Neural crest cell (in vitro differentiated cells): ENCODE measurements at regions not wholly inside any gene's neighbourhood (a gene's known extent, or its start where the extent isn't known, plus 50 kb on each side); places are given as distances from the start of the nearest gene placed in this dataset.

ENCODE experiments used
- DNase-seq: peaks from one replicate; pipeline ENCODE4 v3.0.0; 2021; ENCODE audit warnings: low read depth, mixed read lengths, low spot score
- H3K27ac Mint-ChIP-seq: one replicate; pipeline ENCODE4 v1.8.0; 2021; ENCODE audit warnings: mild to moderate bottlenecking, mixed read lengths; ENCODE audit not compliant: unreplicated experiment
- H3K27me3 Mint-ChIP-seq: 2 replicates; pipeline ENCODE4 v1.8.0; 2021; ENCODE audit warnings: low read depth, mild to moderate bottlenecking, mixed read lengths
- H3K36me3 Mint-ChIP-seq: 2 replicates; pipeline ENCODE4 v1.8.0; 2021; ENCODE audit warnings: low read depth, mild to moderate bottlenecking, mixed read lengths
- H3K4me1 Mint-ChIP-seq: 2 replicates; pipeline ENCODE4 v1.8.0; 2021; ENCODE audit warnings: mixed read lengths
- H3K4me3 Mint-ChIP-seq: one replicate; pipeline ENCODE4 v1.8.0; 2021; ENCODE audit warnings: mild to moderate bottlenecking, mixed read lengths
- H3K9me3 Mint-ChIP-seq: 2 replicates; pipeline ENCODE4 v1.8.0; 2021; ENCODE audit warnings: mixed read lengths
- TF ChIP-seq, protein P1 (sequence below): fragments of 200-600 bp; sonication (generic); conservative IDR thresholded peaks from 2 replicates; pipeline ENCODE4 v1.5.0; 2021; ENCODE audit warnings: antibody characterized with exemption, mild to moderate bottlenecking

DNA sequence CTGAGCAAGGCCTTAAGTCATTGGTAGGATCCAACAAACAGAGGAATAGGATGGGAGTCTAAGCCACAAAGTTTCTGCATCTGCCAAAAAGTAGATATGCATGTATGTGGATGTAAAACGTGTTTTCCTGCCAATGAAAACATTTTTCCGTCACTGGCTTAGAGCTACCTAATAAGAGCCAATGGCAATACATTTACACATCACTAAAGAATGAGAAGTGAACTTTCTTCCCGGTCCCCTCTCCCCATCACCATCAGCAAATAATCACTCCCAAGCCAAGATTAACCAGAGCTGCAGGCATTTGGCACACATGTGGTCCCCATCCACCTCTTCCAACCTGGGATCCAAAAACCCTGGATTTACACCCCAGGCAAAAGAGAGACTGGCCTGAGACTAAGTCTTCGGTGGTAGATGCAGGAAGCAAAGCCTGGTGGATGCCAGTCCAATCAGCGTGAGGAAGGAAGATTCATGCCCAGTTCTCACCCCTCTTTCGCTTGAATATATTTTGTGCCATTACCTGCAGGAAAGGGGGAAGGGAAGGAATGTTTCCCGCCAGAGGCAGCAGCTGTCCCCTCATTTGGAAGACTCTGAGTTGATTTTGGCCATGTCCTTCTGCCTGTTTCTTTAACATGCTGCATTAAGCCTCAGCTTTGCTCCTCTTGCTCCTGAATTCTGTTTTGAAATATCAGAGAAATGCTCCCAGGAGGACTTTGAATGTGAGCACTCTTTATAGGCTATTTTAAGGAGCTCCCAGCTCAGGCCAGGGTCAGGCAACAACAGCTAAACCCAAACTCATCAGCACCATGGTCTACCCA, 131.4 kb downstream of the CHIC2 start:
- H3K4me1 Mint-ChIP-seq = no peaks in the 10 kb centered on the region
- no peak for DNase-seq
- TF ChIP-seq, protein P1, sequence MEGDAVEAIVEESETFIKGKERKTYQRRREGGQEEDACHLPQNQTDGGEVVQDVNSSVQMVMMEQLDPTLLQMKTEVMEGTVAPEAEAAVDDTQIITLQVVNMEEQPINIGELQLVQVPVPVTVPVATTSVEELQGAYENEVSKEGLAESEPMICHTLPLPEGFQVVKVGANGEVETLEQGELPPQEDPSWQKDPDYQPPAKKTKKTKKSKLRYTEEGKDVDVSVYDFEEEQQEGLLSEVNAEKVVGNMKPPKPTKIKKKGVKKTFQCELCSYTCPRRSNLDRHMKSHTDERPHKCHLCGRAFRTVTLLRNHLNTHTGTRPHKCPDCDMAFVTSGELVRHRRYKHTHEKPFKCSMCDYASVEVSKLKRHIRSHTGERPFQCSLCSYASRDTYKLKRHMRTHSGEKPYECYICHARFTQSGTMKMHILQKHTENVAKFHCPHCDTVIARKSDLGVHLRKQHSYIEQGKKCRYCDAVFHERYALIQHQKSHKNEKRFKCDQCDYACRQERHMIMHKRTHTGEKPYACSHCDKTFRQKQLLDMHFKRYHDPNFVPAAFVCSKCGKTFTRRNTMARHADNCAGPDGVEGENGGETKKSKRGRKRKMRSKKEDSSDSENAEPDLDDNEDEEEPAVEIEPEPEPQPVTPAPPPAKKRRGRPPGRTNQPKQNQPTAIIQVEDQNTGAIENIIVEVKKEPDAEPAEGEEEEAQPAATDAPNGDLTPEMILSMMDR = no peak
- no peak overlapping the region for H3K27ac Mint-ChIP-seq
- H3K27me3 Mint-ChIP-seq = peaks cover 15% of the 10 kb centered on the region
- H3K4me3 Mint-ChIP-seq = no peak overlapping the region
- H3K9me3 Mint-ChIP-seq = no peaks in the 10 kb centered on the region
- H3K36me3 Mint-ChIP-seq = no peaks in the 10 kb centered on the region

GRCh38 chr4:53931461-53931961, 132.9 kb downstream of the CHIC2 start:
- Mint-ChIP-seq H3K27ac (no peak overlapping the region), H3K36me3 (no peaks in the 10 kb centered on the region), H3K27me3 (peaks cover 28% of the 10 kb centered on the region), H3K4me1 (no peaks in the 10 kb centered on the region), H3K9me3 (no peaks in the 10 kb centered on the region), H3K4me3 (no peak overlapping the region)
- TF ChIP-seq, protein P1 = no peak
- DNase-seq = no peak

DNA sequence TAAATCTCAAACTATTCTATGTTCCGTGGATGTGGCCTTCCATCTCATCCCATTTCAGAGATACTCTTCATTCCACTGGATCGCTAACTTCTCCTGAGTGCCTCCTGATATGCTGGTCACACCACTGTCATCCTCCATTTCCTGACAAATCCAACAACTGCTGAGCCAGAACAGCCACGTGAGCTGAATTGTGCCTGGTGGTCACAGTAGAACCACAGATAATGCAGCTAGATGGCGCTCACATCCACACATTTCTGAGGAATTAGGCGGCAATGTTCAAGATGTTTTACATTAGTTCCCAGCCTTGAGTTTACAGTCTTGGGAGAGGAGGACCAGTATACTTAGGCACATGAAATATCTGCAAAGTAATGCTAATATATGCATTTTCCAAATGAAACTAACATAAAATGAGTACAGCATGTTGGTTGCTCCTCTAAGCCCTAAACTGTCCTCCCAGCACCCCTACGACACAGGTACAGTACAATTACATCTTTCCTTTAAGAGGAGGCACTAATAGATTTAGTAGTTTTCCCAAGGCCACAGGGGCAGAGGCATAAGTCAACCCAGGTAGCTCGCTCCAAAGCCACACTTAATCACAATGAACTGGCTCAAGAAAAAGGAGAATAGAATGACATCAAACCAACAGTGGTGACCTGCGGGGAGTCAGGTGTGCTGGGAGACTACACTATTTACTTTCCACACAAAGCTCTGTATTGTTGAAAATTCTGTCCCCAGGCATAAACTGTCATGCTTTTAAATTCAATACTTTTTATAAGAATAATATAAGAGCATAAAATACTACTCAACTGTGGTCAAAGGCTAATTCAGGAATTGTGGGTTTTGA, 134.2 kb downstream of the CHIC2 start:
- TF ChIP-seq, protein P1 = peak; percentile 79
- Mint-ChIP-seq H3K4me1 (no peaks in the 10 kb centered on the region), H3K4me3 (no peak overlapping the region), H3K27me3 (peaks cover 35% of the 10 kb centered on the region), H3K27ac (no peak overlapping the region), H3K9me3 (no peaks in the 10 kb centered on the region), H3K36me3 (no peaks in the 10 kb centered on the region)
- DNase-seq = peak; percentile 62

DNA sequence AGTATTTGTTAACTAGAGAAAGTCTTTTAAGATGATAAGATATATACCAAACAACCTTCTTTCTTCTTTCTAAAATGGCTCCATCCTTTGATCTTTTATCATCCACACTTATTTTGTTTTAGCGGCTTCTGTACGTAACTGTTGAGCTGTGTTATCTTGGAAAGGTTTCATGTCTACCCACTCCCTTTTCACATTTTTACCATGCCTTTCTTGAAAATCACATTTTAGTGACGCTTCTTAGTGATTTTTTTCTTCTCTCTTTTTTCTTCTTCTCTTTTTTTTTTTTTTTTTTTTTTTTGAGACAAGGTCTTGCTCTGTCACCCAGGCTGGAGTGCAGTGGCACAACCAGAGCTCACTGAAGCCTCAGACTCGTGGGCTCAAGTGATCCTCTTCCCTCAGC, 135.1 kb downstream of the CHIC2 start:
- Mint-ChIP-seq H3K4me3 (no peak overlapping the region), H3K27me3 (peaks cover 40% of the 10 kb centered on the region), H3K27ac (no peak overlapping the region), H3K36me3 (no peaks in the 10 kb centered on the region), H3K4me1 (no peaks in the 10 kb centered on the region), H3K9me3 (no peaks in the 10 kb centered on the region)
- DNase-seq = no peak
- TF ChIP-seq, protein P1 = no peak

DNA sequence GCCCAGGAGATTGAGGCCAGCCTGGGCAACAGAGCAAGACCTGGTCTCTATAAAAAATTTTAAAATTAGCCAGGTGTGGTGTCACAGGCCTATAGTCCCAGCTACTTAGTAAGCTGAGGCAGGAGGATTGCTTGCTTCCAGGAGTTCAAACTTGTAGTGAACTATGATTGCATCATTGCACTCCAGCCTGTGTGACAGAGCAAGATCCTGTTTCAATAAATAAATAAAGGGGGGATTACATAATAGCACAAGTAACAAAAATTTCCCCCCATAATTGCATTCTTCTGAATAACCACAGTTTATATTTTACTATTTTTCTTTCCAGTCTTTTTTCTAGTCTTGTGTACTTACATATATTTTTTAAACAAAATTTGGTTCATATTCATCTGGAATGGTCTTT, 135.6 kb downstream of the CHIC2 start:
- TF ChIP-seq, protein P1 = no peak
- Mint-ChIP-seq H3K4me1 (no peaks in the 10 kb centered on the region), H3K9me3 (no peaks in the 10 kb centered on the region), H3K27ac (no peak overlapping the region), H3K4me3 (no peak overlapping the region), H3K36me3 (no peaks in the 10 kb centered on the region), H3K27me3 (peaks cover 43% of the 10 kb centered on the region)
- DNase-seq = no peak
